GM23248 (cell line): ENCODE measurements at regions not wholly inside any gene's neighbourhood (a gene's known extent, or its start where the extent isn't known, plus 50 kb on each side); places are given as distances from the start of the nearest gene placed in this dataset.

Experiments used
- EZH2 ChIP-seq: fragments of 200-600 bp; sonication (generic); IDR thresholded peaks from 2 replicates; pipeline ENCODE4 v1.6.1; 2018; ENCODE audit warnings: antibody characterized with exemption, mild to moderate bottlenecking; ENCODE audit not compliant: insufficient read depth, poor library complexity, severe bottlenecking
- EZH2phosphoT487 ChIP-seq: fragments of 200-600 bp; sonication (generic); IDR thresholded peaks from 2 replicates; pipeline ENCODE4 v1.6.1; 2018; ENCODE audit warnings: antibody characterized with exemption, moderate library complexity, mild to moderate bottlenecking, low read depth; ENCODE audit not compliant: insufficient read depth

DNA sequence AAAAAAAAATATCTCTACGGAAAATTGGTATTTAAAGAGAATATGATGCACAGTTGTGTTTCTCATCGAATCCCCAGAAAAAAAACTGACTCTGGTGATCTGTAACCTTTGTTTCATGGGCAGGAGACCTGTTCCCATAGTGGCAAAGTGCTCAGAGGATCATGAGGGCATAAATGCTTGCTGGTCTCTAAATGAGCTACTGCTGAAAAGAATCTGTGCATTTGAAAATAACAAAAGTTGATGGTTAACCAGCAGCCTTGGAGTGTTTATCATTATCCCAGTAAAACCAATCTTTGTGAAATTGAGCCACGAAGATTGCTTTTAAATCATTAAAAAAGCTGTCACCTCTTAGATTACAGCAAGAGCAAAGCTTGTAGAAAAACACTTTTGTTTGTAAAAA is 775.4 kb downstream of the MTRR start:
- TF ChIP-seq EZH2phosphoT487 (no peak), EZH2 (no peak)
